PFSK-1 (cell line): ENCODE measurements at regions not wholly inside any gene's neighbourhood (a gene's known extent, or its start where the extent isn't known, plus 50 kb on each side); places are given as distances from the start of the nearest gene placed in this dataset.

Source experiments
- POLR2AphosphoS5 ChIP-seq: IDR thresholded peaks from 2 replicates; pipeline ENCODE4 v1.6.1; 2012; ENCODE audit warnings: low read depth, mild to moderate bottlenecking, control low read depth, low read length, moderate library complexity
- REST ChIP-seq, 2 experiments: IDR thresholded peaks; 2 replicates each; pipeline versions ENCODE4 v1.6.1 to v1.8.0; 2011 to 2012; ENCODE audit warnings: low read depth in 2 of 2, low read length in 2 of 2, control low read depth in 1 of 2, inconsistent platforms in 1 of 2, mild to moderate bottlenecking in 1 of 2, moderate library complexity in 1 of 2; ENCODE audit not compliant: insufficient read depth in 1 of 2
- TAF1 ChIP-seq: IDR thresholded peaks from 2 replicates; pipeline ENCODE4 v1.6.1; 2012; ENCODE audit warnings: low read length, control low read depth, borderline replicate concordance; ENCODE audit not compliant: insufficient read depth

- TF ChIP-seq POLR2AphosphoS5: no peak
- TF ChIP-seq REST (IDR thresholded peaks at IDR 0.05; ENCODE audit: insufficient read depth in 1 of 2, low read depth in 2 of 2, low read length in 2 of 2): no peak
- no peak for TF ChIP-seq TAF1
Observed at GRCh38 chr7:155920068-155920461, 107.8 kb upstream of the SHH start.
